A673 (cell line): ENCODE measurements at regions not wholly inside any gene's neighbourhood (a gene's known extent, or its start where the extent isn't known, plus 50 kb on each side); places are given as distances from the start of the nearest gene placed in this dataset.

Experiments
- CTCF ChIP-seq: fragments of 300-800, 200-600 bp; sonication (generic); conservative IDR thresholded peaks from 2 replicates; pipeline ENCODE4 v1.5.1; 2017; ENCODE audit warnings: low read depth, mild to moderate bottlenecking, antibody characterized with exemption, low read length, moderate library complexity, mixed read lengths
- EZH2 ChIP-seq: fragments of 200-600 bp; sonication (generic); IDR thresholded peaks from 2 replicates; pipeline ENCODE4 v1.6.1; 2017; ENCODE audit warnings: borderline replicate concordance, low read depth, mild to moderate bottlenecking, mixed read lengths, antibody characterized with exemption, low read length; ENCODE audit not compliant: poor library complexity, severe bottlenecking

- no peak for TF ChIP-seq CTCF
- no peak for TF ChIP-seq EZH2
Observed at GRCh38 chr1:96087719-96088118, 633.9 kb upstream of the PTBP2 start.
